Hepatic stellate cell (primary cell): ENCODE measurements at regions not wholly inside any gene's neighbourhood (a gene's known extent, or its start where the extent isn't known, plus 50 kb on each side); places are given as distances from the start of the nearest gene placed in this dataset.
"Not testable (repeated sequence)": the region's sequence is repeated elsewhere in the genome, so short reads cannot be mapped to it uniquely, and the experiment has no call there.

Source experiments
- DNase-seq: peaks from one replicate; pipeline ENCODE4 v3.0.0; 2011; ENCODE audit warnings: low spot score

- no peak for DNase-seq
These were observed 693.6 kb downstream of the TLE1 start for GRCh38 chr9:80995759-80996158.

- DNase-seq, result no peak
These were observed 694.5 kb downstream of the TLE1 start for GRCh38 chr9:80994892-80995291.

- DNase-seq, result not testable (repeated sequence)
These were observed 703.8 kb downstream of the TLE1 start for GRCh38 chr9:80985595-80985994.

GRCh38 chr9:80976403-80976802, 712.9 kb downstream of the TLE1 start:
- no peak for DNase-seq

GRCh38 chr9:80970377-80970776, 719.0 kb downstream of the TLE1 start:
- DNase-seq, result not testable (repeated sequence)

GRCh38 chr9:80968611-80969010, 720.7 kb downstream of the TLE1 start:
- DNase-seq, result peak; percentile 63

- no peak for DNase-seq
These were observed 724.4 kb downstream of the TLE1 start for GRCh38 chr9:80964914-80965313.

- no peak for DNase-seq
These were observed 725.0 kb downstream of the TLE1 start for GRCh38 chr9:80964374-80964773.

- DNase-seq, result no peak
These were observed 731.5 kb downstream of the TLE1 start for GRCh38 chr9:80957801-80958200.

GRCh38 chr9:80954521-80954920, 734.8 kb downstream of the TLE1 start:
- peak; percentile 2 for DNase-seq

- DNase-seq, result no peak
These were observed 736.9 kb downstream of the TLE1 start for GRCh38 chr9:80952363-80952922.

GRCh38 chr9:80951675-80952074, 737.7 kb downstream of the TLE1 start:
- no peak for DNase-seq

GRCh38 chr9:80948876-80949275, 740.5 kb downstream of the TLE1 start:
- DNase-seq, result no peak

GRCh38 chr9:80948066-80948465, 741.3 kb downstream of the TLE1 start:
- DNase-seq, result no peak

GRCh38 chr9:80946496-80947170, 742.7 kb downstream of the TLE1 start:
- no peak for DNase-seq

GRCh38 chr9:80945436-80945835, 743.9 kb downstream of the TLE1 start:
- DNase-seq, result no peak

GRCh38 chr9:80937645-80938044, 751.7 kb downstream of the TLE1 start:
- no peak for DNase-seq

GRCh38 chr9:80934095-80934494, 755.3 kb downstream of the TLE1 start:
- DNase-seq, result no peak

- DNase-seq, result no peak
These were observed 756.2 kb downstream of the TLE1 start for GRCh38 chr9:80932947-80933780.

GRCh38 chr9:80932181-80932580, 757.2 kb downstream of the TLE1 start:
- DNase-seq, result no peak

- no peak for DNase-seq
These were observed 758.2 kb downstream of the TLE1 start for GRCh38 chr9:80931163-80931562.

- DNase-seq, result no peak
These were observed 760.6 kb downstream of the TLE1 start for GRCh38 chr9:80928697-80929096.

- no peak for DNase-seq
These were observed 762.7 kb downstream of the TLE1 start for GRCh38 chr9:80926611-80927010.
